ENCODE measurements at regions not wholly inside any gene's neighbourhood (a gene's known extent, or its start where the extent isn't known, plus 50 kb on each side); places are given as distances from the start of the nearest gene placed in this dataset.
"Not testable (repeated sequence)": the region's sequence is repeated elsewhere in the genome, so short reads cannot be mapped to it uniquely, and the experiment has no call there.

GRCh38 chr10:128203028-128203427 lies 76.8 kb upstream of the MKI67 start:
- DNase-seq (ENCODE audit: low read depth), result no peak
- TF ChIP-seq CTCF (conservative IDR thresholded peaks at IDR 0.05; ENCODE audit: low read depth, low read length), result no peak
- no peak overlapping the region for H3K4me3 ChIP-seq (ENCODE audit: low read length)

- DNase-seq (ENCODE audit: low read depth); H3K4me3 ChIP-seq (ENCODE audit: low read length): not testable (repeated sequence)
These were observed 79.4 kb upstream of the MKI67 start for GRCh38 chr10:128205591-128205990.

- DNase-seq (ENCODE audit: low read depth), result no peak
- no peak for TF ChIP-seq CTCF (conservative IDR thresholded peaks at IDR 0.05; ENCODE audit: low read depth, low read length)
- no peak overlapping the region for H3K4me3 ChIP-seq (ENCODE audit: low read length)
These were observed 80.5 kb upstream of the MKI67 start for GRCh38 chr10:128206676-128207075.

GRCh38 chr10:128209862-128210214 lies 83.6 kb upstream of the MKI67 start:
- TF ChIP-seq CTCF (conservative IDR thresholded peaks at IDR 0.05; ENCODE audit: low read depth, low read length), result no peak
- peak overlapping the region; percentile 12 for H3K4me3 ChIP-seq (ENCODE audit: low read length)
- DNase-seq (ENCODE audit: low read depth), result no peak

GRCh38 chr10:128210215-128211063 lies 84.2 kb upstream of the MKI67 start:
- peak; percentile 72 for TF ChIP-seq CTCF (conservative IDR thresholded peaks at IDR 0.05; ENCODE audit: low read depth, low read length)
- no peak for DNase-seq (ENCODE audit: low read depth)
- H3K4me3 ChIP-seq (ENCODE audit: low read length), result peak overlapping the region; percentile 49

- no peak overlapping the region for H3K4me3 ChIP-seq (ENCODE audit: low read length)
- no peak for TF ChIP-seq CTCF (conservative IDR thresholded peaks at IDR 0.05; ENCODE audit: low read depth, low read length)
- no peak for DNase-seq (ENCODE audit: low read depth)
These were observed 84.9 kb upstream of the MKI67 start for GRCh38 chr10:128211064-128211504.

- peak; percentile 93 for TF ChIP-seq CTCF (conservative IDR thresholded peaks at IDR 0.05; ENCODE audit: low read depth, low read length)
- peak; percentile 9 for DNase-seq (ENCODE audit: low read depth)
- H3K4me3 ChIP-seq (ENCODE audit: low read length), result no peak overlapping the region
These were observed 85.9 kb upstream of the MKI67 start for GRCh38 chr10:128211953-128212727.
